ENCODE measurements at regions not wholly inside any gene's neighbourhood (a gene's known extent, or its start where the extent isn't known, plus 50 kb on each side); places are given as distances from the start of the nearest gene placed in this dataset.

DNA sequence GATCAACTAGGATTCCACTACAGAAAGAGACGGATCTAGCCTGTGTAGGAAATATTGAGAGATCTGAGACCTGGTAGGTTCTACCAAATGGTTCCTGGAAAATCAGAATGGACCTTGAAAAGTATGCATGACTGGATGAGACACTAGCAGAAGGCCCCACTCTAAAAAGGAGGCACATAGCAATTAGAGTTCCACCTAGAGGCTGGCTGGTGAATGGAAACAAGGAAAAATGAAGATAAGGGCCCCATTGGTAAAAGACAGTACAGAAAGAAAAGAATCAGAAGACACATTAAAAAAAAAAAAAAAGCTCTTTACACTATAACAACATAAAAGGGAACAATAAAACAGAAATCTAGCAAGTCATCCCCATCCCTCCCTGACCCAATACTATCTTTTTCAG is 518.5 kb downstream of the NR2F1-AS1 start (continued):
- TF ChIP-seq, protein P1, sequence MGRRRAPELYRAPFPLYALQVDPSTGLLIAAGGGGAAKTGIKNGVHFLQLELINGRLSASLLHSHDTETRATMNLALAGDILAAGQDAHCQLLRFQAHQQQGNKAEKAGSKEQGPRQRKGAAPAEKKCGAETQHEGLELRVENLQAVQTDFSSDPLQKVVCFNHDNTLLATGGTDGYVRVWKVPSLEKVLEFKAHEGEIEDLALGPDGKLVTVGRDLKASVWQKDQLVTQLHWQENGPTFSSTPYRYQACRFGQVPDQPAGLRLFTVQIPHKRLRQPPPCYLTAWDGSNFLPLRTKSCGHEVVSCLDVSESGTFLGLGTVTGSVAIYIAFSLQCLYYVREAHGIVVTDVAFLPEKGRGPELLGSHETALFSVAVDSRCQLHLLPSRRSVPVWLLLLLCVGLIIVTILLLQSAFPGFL (CRISPR knock-in tag; IDR thresholded peaks at IDR 0.05; ENCODE audit: borderline replicate concordance): no peak
- TF ChIP-seq, protein P2, sequence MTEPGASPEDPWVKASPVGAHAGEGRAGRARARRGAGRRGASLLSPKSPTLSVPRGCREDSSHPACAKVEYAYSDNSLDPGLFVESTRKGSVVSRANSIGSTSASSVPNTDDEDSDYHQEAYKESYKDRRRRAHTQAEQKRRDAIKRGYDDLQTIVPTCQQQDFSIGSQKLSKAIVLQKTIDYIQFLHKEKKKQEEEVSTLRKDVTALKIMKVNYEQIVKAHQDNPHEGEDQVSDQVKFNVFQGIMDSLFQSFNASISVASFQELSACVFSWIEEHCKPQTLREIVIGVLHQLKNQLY (CRISPR knock-in tag; IDR thresholded peaks at IDR 0.05): no peak

DNA sequence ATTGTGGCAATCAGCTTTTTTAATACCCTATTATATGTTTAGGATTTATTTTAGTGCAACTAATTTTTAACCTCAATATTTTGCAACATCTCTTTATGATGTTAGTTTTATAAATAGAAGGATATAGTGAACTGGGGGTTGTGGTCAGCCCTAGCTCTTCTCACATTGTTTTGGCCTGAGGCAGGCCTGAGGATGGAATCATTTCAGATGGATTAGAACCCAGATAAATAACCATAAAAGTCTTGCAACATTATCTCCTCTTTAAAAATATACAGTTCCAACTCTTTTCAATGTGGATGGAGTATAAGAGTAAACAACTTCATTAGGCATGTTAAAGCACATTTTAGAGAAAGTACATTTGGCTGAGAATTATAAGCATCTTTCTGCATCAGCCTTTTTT is 522.7 kb downstream of the NR2F1-AS1 start:
- peaks cover 12% of the 10 kb centered on the region for H3K9me3 Mint-ChIP-seq
- DNase-seq (ENCODE audit: low spot score) (no peak), ATAC-seq (no peak)
- no peak overlapping the region for H3K4me3 Mint-ChIP-seq
- POLR2A ChIA-PET: no interaction called here
- peaks cover 12% of the 10 kb centered on the region for H3K36me3 Mint-ChIP-seq
- CTCF ChIA-PET: no interaction called here
- TF ChIP-seq, protein P3, sequence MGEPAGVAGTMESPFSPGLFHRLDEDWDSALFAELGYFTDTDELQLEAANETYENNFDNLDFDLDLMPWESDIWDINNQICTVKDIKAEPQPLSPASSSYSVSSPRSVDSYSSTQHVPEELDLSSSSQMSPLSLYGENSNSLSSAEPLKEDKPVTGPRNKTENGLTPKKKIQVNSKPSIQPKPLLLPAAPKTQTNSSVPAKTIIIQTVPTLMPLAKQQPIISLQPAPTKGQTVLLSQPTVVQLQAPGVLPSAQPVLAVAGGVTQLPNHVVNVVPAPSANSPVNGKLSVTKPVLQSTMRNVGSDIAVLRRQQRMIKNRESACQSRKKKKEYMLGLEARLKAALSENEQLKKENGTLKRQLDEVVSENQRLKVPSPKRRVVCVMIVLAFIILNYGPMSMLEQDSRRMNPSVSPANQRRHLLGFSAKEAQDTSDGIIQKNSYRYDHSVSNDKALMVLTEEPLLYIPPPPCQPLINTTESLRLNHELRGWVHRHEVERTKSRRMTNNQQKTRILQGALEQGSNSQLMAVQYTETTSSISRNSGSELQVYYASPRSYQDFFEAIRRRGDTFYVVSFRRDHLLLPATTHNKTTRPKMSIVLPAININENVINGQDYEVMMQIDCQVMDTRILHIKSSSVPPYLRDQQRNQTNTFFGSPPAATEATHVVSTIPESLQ (CRISPR knock-in tag; IDR thresholded peaks at IDR 0.05): no peak
- TF ChIP-seq ATF1 (CRISPR knock-in tag; IDR thresholded peaks at IDR 0.05): no peak
- no peak for TF ChIP-seq ZBTB21 (CRISPR knock-in tag; IDR thresholded peaks at IDR 0.05; ENCODE audit: borderline replicate concordance)
- no peak for TF ChIP-seq KAT7 (CRISPR knock-in tag; IDR thresholded peaks at IDR 0.05; ENCODE audit: borderline replicate concordance)
- TF ChIP-seq JUN (CRISPR knock-in tag; IDR thresholded peaks at IDR 0.05): no peak
- no peak for TF ChIP-seq ESRRA (CRISPR knock-in tag; IDR thresholded peaks at IDR 0.05; ENCODE audit: borderline replicate concordance)
- TF ChIP-seq, protein P4, sequence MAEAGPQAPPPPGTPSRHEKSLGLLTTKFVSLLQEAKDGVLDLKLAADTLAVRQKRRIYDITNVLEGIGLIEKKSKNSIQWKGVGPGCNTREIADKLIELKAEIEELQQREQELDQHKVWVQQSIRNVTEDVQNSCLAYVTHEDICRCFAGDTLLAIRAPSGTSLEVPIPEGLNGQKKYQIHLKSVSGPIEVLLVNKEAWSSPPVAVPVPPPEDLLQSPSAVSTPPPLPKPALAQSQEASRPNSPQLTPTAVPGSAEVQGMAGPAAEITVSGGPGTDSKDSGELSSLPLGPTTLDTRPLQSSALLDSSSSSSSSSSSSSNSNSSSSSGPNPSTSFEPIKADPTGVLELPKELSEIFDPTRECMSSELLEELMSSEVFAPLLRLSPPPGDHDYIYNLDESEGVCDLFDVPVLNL (CRISPR knock-in tag; IDR thresholded peaks at IDR 0.05; ENCODE audit: borderline replicate concordance, low read depth): no peak
- TF ChIP-seq, protein P5, sequence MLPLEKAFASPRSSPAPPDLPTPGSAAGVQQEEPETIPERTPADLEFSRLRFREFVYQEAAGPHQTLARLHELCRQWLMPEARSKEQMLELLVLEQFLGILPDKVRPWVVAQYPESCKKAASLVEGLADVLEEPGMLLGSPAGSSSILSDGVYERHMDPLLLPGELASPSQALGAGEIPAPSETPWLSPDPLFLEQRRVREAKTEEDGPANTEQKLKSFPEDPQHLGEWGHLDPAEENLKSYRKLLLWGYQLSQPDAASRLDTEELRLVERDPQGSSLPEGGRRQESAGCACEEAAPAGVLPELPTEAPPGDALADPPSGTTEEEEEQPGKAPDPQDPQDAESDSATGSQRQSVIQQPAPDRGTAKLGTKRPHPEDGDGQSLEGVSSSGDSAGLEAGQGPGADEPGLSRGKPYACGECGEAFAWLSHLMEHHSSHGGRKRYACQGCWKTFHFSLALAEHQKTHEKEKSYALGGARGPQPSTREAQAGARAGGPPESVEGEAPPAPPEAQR (CRISPR knock-in tag; IDR thresholded peaks at IDR 0.05): no peak
- no peak for TF ChIP-seq JAZF1 (CRISPR knock-in tag; IDR thresholded peaks at IDR 0.05)
- TF ChIP-seq, protein P6, sequence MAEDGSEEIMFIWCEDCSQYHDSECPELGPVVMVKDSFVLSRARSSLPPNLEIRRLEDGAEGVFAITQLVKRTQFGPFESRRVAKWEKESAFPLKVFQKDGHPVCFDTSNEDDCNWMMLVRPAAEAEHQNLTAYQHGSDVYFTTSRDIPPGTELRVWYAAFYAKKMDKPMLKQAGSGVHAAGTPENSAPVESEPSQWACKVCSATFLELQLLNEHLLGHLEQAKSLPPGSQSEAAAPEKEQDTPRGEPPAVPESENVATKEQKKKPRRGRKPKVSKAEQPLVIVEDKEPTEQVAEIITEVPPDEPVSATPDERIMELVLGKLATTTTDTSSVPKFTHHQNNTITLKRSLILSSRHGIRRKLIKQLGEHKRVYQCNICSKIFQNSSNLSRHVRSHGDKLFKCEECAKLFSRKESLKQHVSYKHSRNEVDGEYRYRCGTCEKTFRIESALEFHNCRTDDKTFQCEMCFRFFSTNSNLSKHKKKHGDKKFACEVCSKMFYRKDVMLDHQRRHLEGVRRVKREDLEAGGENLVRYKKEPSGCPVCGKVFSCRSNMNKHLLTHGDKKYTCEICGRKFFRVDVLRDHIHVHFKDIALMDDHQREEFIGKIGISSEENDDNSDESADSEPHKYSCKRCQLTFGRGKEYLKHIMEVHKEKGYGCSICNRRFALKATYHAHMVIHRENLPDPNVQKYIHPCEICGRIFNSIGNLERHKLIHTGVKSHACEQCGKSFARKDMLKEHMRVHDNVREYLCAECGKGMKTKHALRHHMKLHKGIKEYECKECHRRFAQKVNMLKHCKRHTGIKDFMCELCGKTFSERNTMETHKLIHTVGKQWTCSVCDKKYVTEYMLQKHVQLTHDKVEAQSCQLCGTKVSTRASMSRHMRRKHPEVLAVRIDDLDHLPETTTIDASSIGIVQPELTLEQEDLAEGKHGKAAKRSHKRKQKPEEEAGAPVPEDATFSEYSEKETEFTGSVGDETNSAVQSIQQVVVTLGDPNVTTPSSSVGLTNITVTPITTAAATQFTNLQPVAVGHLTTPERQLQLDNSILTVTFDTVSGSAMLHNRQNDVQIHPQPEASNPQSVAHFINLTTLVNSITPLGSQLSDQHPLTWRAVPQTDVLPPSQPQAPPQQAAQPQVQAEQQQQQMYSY (CRISPR knock-in tag; IDR thresholded peaks at IDR 0.05): no peak
- no peak for TF ChIP-seq ZNF317 (CRISPR knock-in tag; IDR thresholded peaks at IDR 0.05; ENCODE audit: borderline replicate concordance, low read depth)
- TF ChIP-seq MYBL2 (CRISPR knock-in tag; IDR thresholded peaks at IDR 0.05): no peak
- TF ChIP-seq, protein P7, sequence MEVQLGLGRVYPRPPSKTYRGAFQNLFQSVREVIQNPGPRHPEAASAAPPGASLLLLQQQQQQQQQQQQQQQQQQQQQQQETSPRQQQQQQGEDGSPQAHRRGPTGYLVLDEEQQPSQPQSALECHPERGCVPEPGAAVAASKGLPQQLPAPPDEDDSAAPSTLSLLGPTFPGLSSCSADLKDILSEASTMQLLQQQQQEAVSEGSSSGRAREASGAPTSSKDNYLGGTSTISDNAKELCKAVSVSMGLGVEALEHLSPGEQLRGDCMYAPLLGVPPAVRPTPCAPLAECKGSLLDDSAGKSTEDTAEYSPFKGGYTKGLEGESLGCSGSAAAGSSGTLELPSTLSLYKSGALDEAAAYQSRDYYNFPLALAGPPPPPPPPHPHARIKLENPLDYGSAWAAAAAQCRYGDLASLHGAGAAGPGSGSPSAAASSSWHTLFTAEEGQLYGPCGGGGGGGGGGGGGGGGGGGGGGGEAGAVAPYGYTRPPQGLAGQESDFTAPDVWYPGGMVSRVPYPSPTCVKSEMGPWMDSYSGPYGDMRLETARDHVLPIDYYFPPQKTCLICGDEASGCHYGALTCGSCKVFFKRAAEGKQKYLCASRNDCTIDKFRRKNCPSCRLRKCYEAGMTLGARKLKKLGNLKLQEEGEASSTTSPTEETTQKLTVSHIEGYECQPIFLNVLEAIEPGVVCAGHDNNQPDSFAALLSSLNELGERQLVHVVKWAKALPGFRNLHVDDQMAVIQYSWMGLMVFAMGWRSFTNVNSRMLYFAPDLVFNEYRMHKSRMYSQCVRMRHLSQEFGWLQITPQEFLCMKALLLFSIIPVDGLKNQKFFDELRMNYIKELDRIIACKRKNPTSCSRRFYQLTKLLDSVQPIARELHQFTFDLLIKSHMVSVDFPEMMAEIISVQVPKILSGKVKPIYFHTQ (CRISPR knock-in tag; IDR thresholded peaks at IDR 0.05): no peak
- no peak for TF ChIP-seq ZNF263 (CRISPR knock-in tag; IDR thresholded peaks at IDR 0.05; ENCODE audit: low read depth)
- no peaks in the 10 kb centered on the region for H3K27me3 Mint-ChIP-seq (ENCODE audit: low read depth)
- H3K27ac Mint-ChIP-seq: no peak overlapping the region
- peaks cover 23% of the 10 kb centered on the region for H3K4me1 Mint-ChIP-seq
